Naive thymus-derived CD8-positive, alpha-beta T cell (primary cell): ENCODE measurements at regions not wholly inside any gene's neighbourhood (a gene's known extent, or its start where the extent isn't known, plus 50 kb on each side); places are given as distances from the start of the nearest gene placed in this dataset.
"Not testable (repeated sequence)": the region's sequence is repeated elsewhere in the genome, so short reads cannot be mapped to it uniquely, and the experiment has no call there.

Source experiments
- ATAC-seq, 2 donors: fragments of 150-1000 bp; cut with Tn5 transposase in 1 of 2; sonication (Bioruptor Pico), chemical (Tn5 transposase) in 1 of 2; 1 replicate in 1 of 2; 2 replicates in 1 of 2; pipeline ENCODE4 v1.10.0; 2021; ENCODE audit warnings: mild to moderate bottlenecking in 2 of 2, moderate library complexity in 2 of 2
- POLR2A ChIA-PET: fragments of 350-600 bp; sonication (Branson Sonifier 250); formaldehyde crosslinking; loops from one replicate; lab custom pipeline; 2021; ENCODE audit warnings: antibody characterized with exemption; lab: Charles Lee
- DNase-seq, 10 donors: peaks; one replicate each; pipeline versions ENCODE4 v3.0.0 to v3.0.0-alpha.2; 2020 to 2022
- H3K27ac Mint-ChIP-seq, 10 donors: one replicate each; pipeline ENCODE4 v1.8.0; 2020 to 2022; ENCODE audit warnings: mild to moderate bottlenecking in 10 of 10, mixed read lengths in 10 of 10, moderate library complexity in 4 of 10, inconsistent platforms in 1 of 10
- H3K27me3 Mint-ChIP-seq, 5 donors: one replicate each; pipeline ENCODE4 v1.8.0; 2021 to 2022; ENCODE audit warnings: mixed read lengths in 5 of 5
- H3K36me3 Mint-ChIP-seq, 3 donors: one replicate each; pipeline ENCODE4 v1.8.0; 2020 to 2022; ENCODE audit warnings: mixed read lengths in 3 of 3, mild to moderate bottlenecking in 2 of 3, inconsistent platforms in 1 of 3
- H3K4me1 Mint-ChIP-seq, 4 donors: one replicate each; pipeline ENCODE4 v1.8.0; 2021 to 2022; ENCODE audit warnings: mixed read lengths in 4 of 4
- H3K4me3 Mint-ChIP-seq, 10 donors: one replicate each; pipeline ENCODE4 v1.8.0; 2020 to 2022; ENCODE audit warnings: mild to moderate bottlenecking in 10 of 10, mixed read lengths in 10 of 10, moderate library complexity in 6 of 10, inconsistent platforms in 1 of 10
- H3K9me3 Mint-ChIP-seq, 9 donors: one replicate each; pipeline ENCODE4 v1.8.0; 2020 to 2022; ENCODE audit warnings: mixed read lengths in 9 of 9, mild to moderate bottlenecking in 3 of 9, inconsistent platforms in 1 of 9, moderate library complexity in 1 of 9

- no peak for DNase-seq
- Mint-ChIP-seq H3K36me3 (no peaks in the 10 kb centered on the region), H3K4me3 (no peak overlapping the region), H3K9me3 (no peaks in the 10 kb centered on the region), H3K4me1 (no peaks in the 10 kb centered on the region), H3K27me3 (peaks cover 0 to 3% (median 0%) of the 10 kb centered on the region in 5 donors), H3K27ac (no peak overlapping the region)
- ATAC-seq: no peak
- POLR2A ChIA-PET: no interaction called here
Measured at GRCh38 chrX:52585892-52586291, 68.8 kb downstream of the SSX7 start.

- Mint-ChIP-seq H3K9me3 (no peaks in the 10 kb centered on the region), H3K36me3 (no peaks in the 10 kb centered on the region), H3K27ac (peak overlapping the region in 1 of 10 donors; percentile 67), H3K27me3 (peaks cover 0 to 3% (median 0%) of the 10 kb centered on the region in 5 donors), H3K4me1 (peaks cover 2 to 6% (median 3%) of the 10 kb centered on the region in 4 donors), H3K4me3 (no peak overlapping the region)
- ATAC-seq: no peak
- POLR2A ChIA-PET: no interaction called here
- no peak for DNase-seq
Measured at GRCh38 chrX:52577464-52578173, 60.8 kb upstream of the XAGE1B start.

- H3K4me3 Mint-ChIP-seq: no peak overlapping the region
- H3K4me1 Mint-ChIP-seq: peaks cover 2 to 6% (median 3%) of the 10 kb centered on the region in 4 donors
- no peak for DNase-seq
- H3K27ac Mint-ChIP-seq: no peak overlapping the region
- POLR2A ChIA-PET: no interaction called here
- H3K9me3 Mint-ChIP-seq: no peaks in the 10 kb centered on the region
- peaks cover 0 to 3% (median 0%) of the 10 kb centered on the region in 5 donors for H3K27me3 Mint-ChIP-seq
- H3K36me3 Mint-ChIP-seq: no peaks in the 10 kb centered on the region
- no peak for ATAC-seq
Measured at GRCh38 chrX:52576946-52577345, 60.1 kb upstream of the XAGE1B start.

GRCh38 chrX:52576474-52576873, 59.6 kb upstream of the XAGE1B start:
- DNase-seq (no peak), ATAC-seq (no peak)
- H3K9me3 Mint-ChIP-seq: no peaks in the 10 kb centered on the region
- H3K27ac Mint-ChIP-seq: peak overlapping the region in 2 of 10 donors; percentile 29 to 51
- no peak overlapping the region for H3K4me3 Mint-ChIP-seq
- peaks cover 0 to 3% (median 0%) of the 10 kb centered on the region in 5 donors for H3K27me3 Mint-ChIP-seq
- POLR2A ChIA-PET: no interaction called here
- no peaks in the 10 kb centered on the region for H3K36me3 Mint-ChIP-seq
- H3K4me1 Mint-ChIP-seq: peaks cover 2 to 6% (median 3%) of the 10 kb centered on the region in 4 donors

- Mint-ChIP-seq H3K9me3 (no peaks in the 10 kb centered on the region), H3K36me3 (no peaks in the 10 kb centered on the region), H3K27me3 (peaks cover 0 to 3% (median 0%) of the 10 kb centered on the region in 5 donors), H3K4me1 (peaks cover 2 to 6% (median 3%) of the 10 kb centered on the region in 4 donors), H3K4me3 (no peak overlapping the region), H3K27ac (no peak overlapping the region)
- POLR2A ChIA-PET: no interaction called here
- ATAC-seq (no peak), DNase-seq (peak in 5 of 10 donors; percentile 1 to 32 (median 25))
Measured at GRCh38 chrX:52574416-52575275, 57.8 kb upstream of the XAGE1B start.

GRCh38 chrX:52568146-52568545, 51.3 kb upstream of the XAGE1B start:
- H3K9me3 Mint-ChIP-seq, ATAC-seq, H3K36me3 Mint-ChIP-seq, H3K4me1 Mint-ChIP-seq, H3K4me3 Mint-ChIP-seq, POLR2A ChIA-PET, DNase-seq, H3K27ac Mint-ChIP-seq: not testable (repeated sequence)
- peaks cover 0 to 12% (median 2%) of the 10 kb centered on the region in 5 donors for H3K27me3 Mint-ChIP-seq
